Testis (tissue), 2 donors: ENCODE measurements at regions not wholly inside any gene's neighbourhood (a gene's known extent, or its start where the extent isn't known, plus 50 kb on each side); places are given as distances from the start of the nearest gene placed in this dataset.

Experiments
- CTCF ChIP-seq, 3 experiments: fragments of 450-650 bp in 2 of 3; fragments of 200-600 bp in 1 of 3; sonication (generic) in 1 of 3; IDR thresholded peaks; one replicate each; pipeline ENCODE4 v1.5.1; 2016 to 2019; ENCODE audit warnings: antibody characterized with exemption in 3 of 3, mild to moderate bottlenecking in 2 of 3, moderate library complexity in 1 of 3
- POLR2A ChIP-seq: fragments of 450-650 bp; IDR thresholded peaks from one replicate; pipeline ENCODE4 v1.6.1; 2017; ENCODE audit warnings: antibody characterized with exemption, mild to moderate bottlenecking, moderate library complexity

- TF ChIP-seq CTCF (IDR thresholded peaks at IDR 0.05) (no peak), POLR2A (no peak)
These were observed 138.1 kb downstream of the MIS18A start for GRCh38 chr21:32140604-32141317.
